IgD-negative memory B cell (primary cell): ENCODE measurements at regions not wholly inside any gene's neighbourhood (a gene's known extent, or its start where the extent isn't known, plus 50 kb on each side); places are given as distances from the start of the nearest gene placed in this dataset.
A peak's percentile ranks its signal among the peaks of the same experiment; 100 is the strongest.

ENCODE experiments used
- H3K27ac Mint-ChIP-seq, 3 donors: one replicate each; pipeline ENCODE4 v1.8.0; 2020 to 2022; ENCODE audit warnings: mild to moderate bottlenecking in 3 of 3, mixed read lengths in 3 of 3, moderate library complexity in 1 of 3
- H3K27me3 Mint-ChIP-seq: one replicate; pipeline ENCODE4 v1.8.0; 2021; ENCODE audit warnings: mixed read lengths
- H3K36me3 Mint-ChIP-seq: one replicate; pipeline ENCODE4 v1.8.0; 2020; ENCODE audit warnings: mild to moderate bottlenecking, mixed read lengths
- H3K4me1 Mint-ChIP-seq, 3 donors: one replicate each; pipeline ENCODE4 v1.8.0; 2020 to 2022; ENCODE audit warnings: mixed read lengths in 3 of 3, mild to moderate bottlenecking in 1 of 3
- H3K4me3 Mint-ChIP-seq, 4 donors: one replicate each; pipeline ENCODE4 v1.8.0; 2020 to 2022; ENCODE audit warnings: mild to moderate bottlenecking in 4 of 4, mixed read lengths in 4 of 4, moderate library complexity in 3 of 4
- H3K9me3 Mint-ChIP-seq, 3 donors: one replicate each; pipeline ENCODE4 v1.8.0; 2020 to 2021; ENCODE audit warnings: mixed read lengths in 3 of 3, mild to moderate bottlenecking in 1 of 3

DNA sequence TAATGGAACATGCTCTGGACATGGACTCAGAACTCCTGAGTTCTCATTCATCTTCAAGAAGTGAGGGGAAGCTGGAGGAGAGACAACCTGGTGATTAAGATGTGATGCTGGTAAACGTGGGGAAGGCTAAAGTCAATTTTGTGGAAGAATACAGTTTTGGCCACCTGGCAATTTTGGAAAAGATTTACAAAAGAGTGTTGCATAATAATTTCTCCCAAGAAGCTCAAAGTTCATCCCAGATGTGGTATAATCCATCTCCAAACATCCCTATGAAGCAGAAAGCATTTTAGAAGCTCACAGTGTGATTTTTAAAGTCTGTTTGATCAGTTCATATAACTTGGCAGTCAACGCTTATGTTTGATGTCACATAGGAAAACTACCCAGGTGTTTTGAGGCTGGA lies 208.7 kb downstream of the LMX1A start:
- Mint-ChIP-seq H3K36me3 (no peaks in the 10 kb centered on the region), H3K27me3 (peaks cover 2% of the 10 kb centered on the region), H3K9me3 (peaks cover 0 to 3% (median 1%) of the 10 kb centered on the region in 3 donors), H3K27ac (no peak overlapping the region), H3K4me3 (no peak overlapping the region), H3K4me1 (peaks cover 0 to 2% (median 0%) of the 10 kb centered on the region in 3 donors)

DNA sequence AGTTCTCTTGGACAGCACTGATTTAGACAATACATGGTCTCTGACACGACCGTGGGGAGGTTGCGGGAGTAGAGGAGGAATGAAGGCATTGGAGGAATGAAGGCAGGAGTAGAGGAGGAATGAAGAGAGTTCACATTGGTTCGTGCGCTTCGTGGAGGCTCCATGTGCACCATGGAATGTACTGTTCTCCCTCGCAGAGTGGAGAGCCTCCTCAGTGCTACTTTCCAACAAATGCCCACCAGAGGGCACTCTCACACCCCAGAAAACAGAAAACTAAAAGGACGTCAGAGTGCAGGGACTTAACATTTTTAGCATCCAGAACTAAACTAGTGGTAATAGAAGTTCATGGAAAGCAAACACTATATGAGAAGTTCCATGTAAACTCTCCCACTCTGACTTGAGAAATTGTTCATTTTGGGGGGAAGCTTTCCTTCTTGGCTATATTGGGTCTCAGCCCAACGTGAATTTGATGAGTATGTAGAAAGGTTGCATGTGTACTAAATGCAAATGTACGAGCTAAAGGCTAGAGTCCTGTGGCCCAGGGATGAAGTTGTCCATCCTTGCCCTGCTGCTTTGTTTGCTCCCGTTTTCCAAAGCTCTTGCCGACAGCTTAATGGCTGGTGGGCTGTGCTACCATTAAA lies 211.6 kb downstream of the LMX1A start:
- Mint-ChIP-seq H3K4me3 (no peak overlapping the region), H3K4me1 (peaks cover 0 to 2% (median 0%) of the 10 kb centered on the region in 3 donors), H3K36me3 (no peaks in the 10 kb centered on the region), H3K9me3 (peaks cover 0 to 3% (median 2%) of the 10 kb centered on the region in 3 donors), H3K27ac (no peak overlapping the region), H3K27me3 (peaks cover 7% of the 10 kb centered on the region)

DNA sequence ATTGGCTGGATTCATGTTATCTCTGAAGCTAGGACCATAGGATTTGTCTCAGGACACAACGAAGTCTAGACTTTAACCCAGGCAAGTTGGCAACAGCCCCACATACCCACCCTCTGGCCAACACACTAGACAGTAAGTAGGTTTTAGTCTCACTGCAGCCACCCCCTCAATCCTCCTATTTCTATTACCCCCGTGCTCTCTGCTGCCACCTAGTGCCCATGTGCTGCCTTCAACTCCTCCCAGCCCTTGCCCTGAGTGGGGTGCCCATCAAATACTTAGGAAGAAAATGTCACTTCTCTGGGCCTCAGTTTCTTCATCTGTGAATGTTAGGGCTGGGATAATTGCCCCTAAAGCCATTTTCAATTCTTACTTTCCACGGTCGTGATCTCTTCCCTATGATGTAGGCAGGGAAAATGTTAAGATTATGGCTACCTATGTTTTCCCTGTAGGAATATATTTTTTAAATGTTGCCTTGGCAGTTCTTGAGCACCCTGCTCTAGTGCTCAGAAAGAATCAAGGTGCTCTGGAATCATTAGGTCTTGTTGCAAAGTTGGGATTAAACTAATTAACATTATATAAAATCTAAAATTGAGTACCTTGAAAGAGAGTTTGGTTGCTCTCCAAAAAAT lies 213.0 kb downstream of the LMX1A start:
- peaks cover 7% of the 10 kb centered on the region for H3K27me3 Mint-ChIP-seq
- no peak overlapping the region for H3K4me3 Mint-ChIP-seq
- peaks cover 0 to 2% (median 0%) of the 10 kb centered on the region in 3 donors for H3K4me1 Mint-ChIP-seq
- peaks cover 0 to 3% (median 2%) of the 10 kb centered on the region in 3 donors for H3K9me3 Mint-ChIP-seq
- no peaks in the 10 kb centered on the region for H3K36me3 Mint-ChIP-seq
- no peak overlapping the region for H3K27ac Mint-ChIP-seq

DNA sequence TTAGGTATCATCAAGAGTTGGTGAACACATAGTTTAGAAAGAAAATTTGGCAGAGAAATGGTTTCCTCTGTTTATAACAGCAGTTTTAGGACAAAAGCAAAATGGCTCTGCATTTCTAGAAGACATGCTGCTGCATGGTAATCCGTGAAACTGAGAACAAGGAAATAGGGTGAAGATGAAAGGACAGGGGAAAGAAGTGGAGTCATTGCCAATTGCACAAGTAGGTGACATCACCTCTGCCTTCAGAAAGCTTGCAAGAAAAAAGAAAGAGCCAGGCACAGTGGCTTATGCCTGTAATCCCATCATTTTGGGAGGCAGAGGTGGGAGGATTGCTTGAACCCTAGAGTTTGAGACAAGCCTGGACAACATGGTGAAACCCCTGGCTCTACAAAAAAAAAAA lies 217.6 kb downstream of the LMX1A start:
- no peak overlapping the region for H3K4me3 Mint-ChIP-seq
- H3K9me3 Mint-ChIP-seq, result peaks cover 0 to 3% (median 1%) of the 10 kb centered on the region in 3 donors
- H3K4me1 Mint-ChIP-seq, result no peaks in the 10 kb centered on the region
- no peak overlapping the region for H3K27ac Mint-ChIP-seq
- H3K27me3 Mint-ChIP-seq, result peaks cover 16% of the 10 kb centered on the region
- no peaks in the 10 kb centered on the region for H3K36me3 Mint-ChIP-seq

DNA sequence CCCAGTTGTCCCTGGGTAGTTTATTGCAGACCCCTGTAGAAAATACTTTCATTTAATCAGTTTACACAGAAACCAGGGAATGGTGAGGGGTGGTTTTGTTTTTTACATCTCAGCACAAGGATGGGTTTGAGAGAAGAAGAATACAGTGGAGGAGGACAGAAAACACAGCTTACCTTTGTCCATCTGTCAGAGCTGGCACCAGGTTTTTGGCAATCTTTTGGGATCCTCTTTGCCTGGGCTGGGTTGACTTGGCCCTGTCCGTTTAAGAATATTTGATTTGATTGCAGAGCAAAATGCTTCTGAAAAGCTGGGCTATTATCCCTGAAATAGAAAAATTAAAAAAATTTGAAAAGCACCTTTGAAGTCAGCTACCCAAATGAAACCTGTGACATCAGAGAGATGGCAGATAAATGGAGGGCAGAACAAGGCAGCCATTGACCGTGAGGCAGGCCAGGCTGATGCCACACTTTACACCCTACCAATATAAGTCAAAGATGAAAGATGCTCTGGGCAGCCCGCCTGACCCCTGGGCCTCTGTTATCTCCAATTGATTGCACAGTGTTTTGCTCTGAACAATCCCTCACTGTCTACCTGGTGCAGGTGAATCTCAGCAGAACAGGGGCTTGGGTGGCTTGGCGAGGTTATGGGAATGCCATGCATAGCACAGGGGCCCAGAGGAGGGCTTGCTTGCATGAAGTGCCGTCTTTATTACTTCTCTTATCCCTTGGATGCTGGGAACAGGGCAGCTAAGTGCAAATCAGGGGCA lies 218.8 kb downstream of the LMX1A start:
- H3K4me3 Mint-ChIP-seq, result no peak overlapping the region
- peaks cover 0 to 3% (median 0%) of the 10 kb centered on the region in 3 donors for H3K9me3 Mint-ChIP-seq
- H3K36me3 Mint-ChIP-seq, result no peaks in the 10 kb centered on the region
- H3K27ac Mint-ChIP-seq, result no peak overlapping the region
- peaks cover 15% of the 10 kb centered on the region for H3K27me3 Mint-ChIP-seq
- H3K4me1 Mint-ChIP-seq, result no peaks in the 10 kb centered on the region

DNA sequence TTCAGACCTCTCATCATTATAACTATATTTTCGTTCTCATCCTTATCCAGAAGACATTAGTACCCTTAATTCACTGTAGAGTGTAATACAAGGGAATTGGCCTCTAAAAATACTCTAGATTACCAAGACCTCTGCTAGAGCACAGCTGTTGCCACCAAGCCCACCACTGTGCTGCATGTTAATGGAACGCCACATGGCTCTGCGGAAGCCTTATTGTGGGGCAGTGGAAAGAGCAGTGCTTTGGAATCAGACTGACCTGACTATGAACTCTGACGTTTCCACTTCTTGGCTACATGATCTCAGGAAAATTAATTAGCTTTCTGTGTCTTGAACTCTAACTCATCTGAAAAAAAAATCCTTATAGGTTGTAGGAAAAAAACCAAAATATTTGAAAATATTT lies 222.1 kb downstream of the LMX1A start:
- Mint-ChIP-seq H3K4me3 (no peak overlapping the region), H3K4me1 (no peaks in the 10 kb centered on the region), H3K27me3 (peaks cover 10% of the 10 kb centered on the region), H3K36me3 (no peaks in the 10 kb centered on the region), H3K27ac (no peak overlapping the region), H3K9me3 (peaks cover 0 to 1% (median 0%) of the 10 kb centered on the region in 3 donors)

DNA sequence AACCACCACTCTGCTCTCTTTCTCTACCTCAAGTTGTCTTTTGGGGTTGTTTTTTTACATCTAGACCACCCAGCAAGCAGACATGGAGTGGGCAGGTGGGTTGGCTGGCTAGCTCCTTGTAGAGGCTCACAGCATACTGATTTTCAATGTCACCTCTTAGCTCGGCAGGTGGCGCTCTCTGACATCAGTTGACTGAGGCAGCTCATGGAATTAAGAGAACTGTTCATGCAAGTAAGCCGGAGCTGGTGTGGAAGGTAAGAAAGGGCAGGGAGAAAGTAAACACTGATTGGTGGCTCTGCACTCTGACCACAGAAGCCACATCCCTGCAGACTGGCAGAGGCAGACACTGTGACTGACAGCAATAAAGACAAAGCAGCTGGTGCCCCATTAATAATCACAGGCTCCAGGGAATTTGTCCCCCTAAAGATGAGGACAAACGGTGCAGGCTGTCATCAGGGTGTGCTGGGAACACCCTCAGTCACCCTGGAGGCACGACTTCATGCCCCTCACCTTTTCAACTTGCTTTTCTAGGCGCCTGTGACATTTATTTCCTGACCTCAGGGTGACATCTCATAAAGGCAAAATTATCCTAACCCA lies 226.8 kb downstream of the LMX1A start:
- Mint-ChIP-seq H3K4me1 (no peaks in the 10 kb centered on the region), H3K27ac (no peak overlapping the region), H3K9me3 (no peaks in the 10 kb centered on the region), H3K36me3 (no peaks in the 10 kb centered on the region), H3K4me3 (no peak overlapping the region), H3K27me3 (peaks cover 4% of the 10 kb centered on the region)

DNA sequence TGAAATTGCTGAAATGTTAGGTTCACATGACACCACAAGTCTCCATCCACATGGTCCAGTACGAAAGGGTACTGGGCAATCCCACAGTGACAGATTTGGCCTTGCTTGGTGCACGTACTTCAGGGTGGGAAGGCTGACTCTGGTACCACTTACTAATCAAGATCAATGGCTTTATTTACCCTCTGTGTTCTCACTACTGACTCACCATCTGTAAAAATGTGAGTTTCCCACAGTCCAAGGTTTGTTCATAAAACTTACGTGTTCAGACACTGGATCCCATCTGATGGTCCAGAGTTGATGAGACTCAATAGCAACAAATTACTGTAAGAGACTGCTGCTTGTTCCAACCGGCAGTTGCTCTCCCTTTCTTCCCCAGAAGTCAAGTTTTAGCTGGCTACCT lies 231.7 kb downstream of the LMX1A start:
- no peaks in the 10 kb centered on the region for H3K36me3 Mint-ChIP-seq
- H3K4me3 Mint-ChIP-seq, result no peak overlapping the region
- peaks cover 8% of the 10 kb centered on the region for H3K27me3 Mint-ChIP-seq

DNA sequence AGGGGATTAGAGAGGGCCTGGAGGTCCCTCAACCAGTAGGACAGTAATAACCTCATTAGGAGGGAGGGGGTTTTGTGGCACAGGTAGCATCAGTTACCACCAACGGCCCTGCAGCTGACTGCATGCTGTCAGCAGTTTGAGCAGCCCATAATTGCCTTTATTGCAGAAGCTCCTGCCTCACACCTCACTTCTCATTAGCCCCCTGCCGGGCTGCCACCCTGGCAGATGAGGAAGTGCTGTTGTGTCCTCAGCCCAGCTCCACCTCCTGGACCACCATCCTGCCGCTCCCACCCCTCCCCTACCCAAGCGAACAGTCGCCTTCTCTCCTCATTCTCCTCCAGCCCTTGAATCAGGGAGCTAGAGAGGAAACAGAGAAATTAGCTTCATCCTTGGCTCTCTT lies 237.4 kb downstream of the LMX1A start:
- Mint-ChIP-seq H3K27me3 (peaks cover 19% of the 10 kb centered on the region), H3K36me3 (no peaks in the 10 kb centered on the region), H3K4me3 (no peak overlapping the region), H3K27ac (no peak overlapping the region), H3K9me3 (no peaks in the 10 kb centered on the region), H3K4me1 (no peaks in the 10 kb centered on the region)

More for the DNA sequence above, 231.7 kb downstream of the LMX1A start:
- Mint-ChIP-seq H3K9me3 (no peaks in the 10 kb centered on the region), H3K4me1 (no peaks in the 10 kb centered on the region), H3K27ac (no peak overlapping the region)

DNA sequence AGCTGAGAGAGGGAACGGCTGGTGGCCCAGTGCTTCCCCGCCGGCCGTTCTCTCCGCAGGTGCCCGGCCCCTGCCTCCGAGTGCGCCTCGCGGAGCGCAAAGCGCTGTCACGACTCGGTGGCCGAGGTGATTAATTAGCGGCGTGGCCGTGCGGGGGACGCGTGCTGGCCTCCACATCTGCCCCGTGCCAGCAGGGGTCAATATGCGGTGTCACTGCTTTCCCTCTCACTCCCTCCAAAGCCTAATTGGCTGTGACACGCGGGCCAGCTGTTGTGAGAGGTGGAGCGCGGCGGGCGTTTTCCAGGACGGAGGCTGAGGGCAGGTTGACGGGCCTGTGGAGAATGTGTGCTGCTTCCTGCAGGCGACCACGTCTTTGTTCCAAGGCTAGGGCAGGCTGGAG lies 239.0 kb downstream of the LMX1A start:
- H3K9me3 Mint-ChIP-seq, result no peaks in the 10 kb centered on the region
- no peak overlapping the region for H3K27ac Mint-ChIP-seq
- H3K27me3 Mint-ChIP-seq, result peaks cover 19% of the 10 kb centered on the region
- H3K36me3 Mint-ChIP-seq, result no peaks in the 10 kb centered on the region
- H3K4me1 Mint-ChIP-seq, result no peaks in the 10 kb centered on the region
- no peak overlapping the region for H3K4me3 Mint-ChIP-seq

DNA sequence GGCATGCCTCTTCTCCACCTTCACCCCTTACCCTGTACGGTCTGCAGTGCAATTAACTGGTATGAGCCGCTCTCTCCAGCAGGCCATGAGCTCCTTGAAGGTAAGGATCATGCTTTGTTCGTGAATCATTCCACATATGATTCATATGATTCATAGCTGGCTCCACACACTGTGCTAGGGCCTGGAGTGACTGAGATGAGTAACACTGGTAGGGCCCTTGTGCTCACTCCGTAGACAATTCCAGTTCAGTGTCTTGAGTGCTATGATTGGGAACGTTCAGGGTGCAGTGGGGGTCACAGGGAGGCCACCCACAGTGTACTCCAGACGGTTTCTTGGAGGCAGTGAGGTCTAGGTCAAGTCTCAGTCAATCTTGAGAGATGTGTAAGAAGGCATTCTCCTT lies 239.8 kb downstream of the LMX1A start:
- Mint-ChIP-seq H3K27me3 (peaks cover 19% of the 10 kb centered on the region), H3K27ac (no peak overlapping the region), H3K4me1 (no peaks in the 10 kb centered on the region), H3K4me3 (no peak overlapping the region), H3K9me3 (no peaks in the 10 kb centered on the region), H3K36me3 (no peaks in the 10 kb centered on the region)

DNA sequence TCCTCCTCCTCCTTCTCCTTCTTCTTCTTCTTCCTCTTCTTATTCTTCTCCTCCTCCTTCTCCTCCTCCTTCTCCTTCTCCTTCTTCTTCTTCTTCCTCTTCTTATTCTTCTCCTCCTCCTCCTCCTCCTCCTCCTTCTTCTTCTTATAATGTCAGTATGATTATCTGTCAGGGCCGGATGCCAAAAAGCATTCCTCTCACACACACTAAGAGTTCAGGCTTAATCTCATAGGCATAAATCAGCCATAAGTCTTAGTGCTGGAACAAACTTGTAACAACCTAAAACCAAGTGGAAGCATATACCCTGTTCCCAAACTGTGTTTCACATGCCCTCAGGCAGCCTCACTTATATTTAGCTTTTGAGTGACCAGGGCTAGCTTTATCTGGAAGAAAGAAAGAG lies 240.3 kb downstream of the LMX1A start:
- Mint-ChIP-seq H3K9me3 (no peaks in the 10 kb centered on the region), H3K4me3 (no peak overlapping the region), H3K27me3 (peaks cover 19% of the 10 kb centered on the region), H3K4me1 (no peaks in the 10 kb centered on the region), H3K36me3 (no peaks in the 10 kb centered on the region), H3K27ac (no peak overlapping the region)

DNA sequence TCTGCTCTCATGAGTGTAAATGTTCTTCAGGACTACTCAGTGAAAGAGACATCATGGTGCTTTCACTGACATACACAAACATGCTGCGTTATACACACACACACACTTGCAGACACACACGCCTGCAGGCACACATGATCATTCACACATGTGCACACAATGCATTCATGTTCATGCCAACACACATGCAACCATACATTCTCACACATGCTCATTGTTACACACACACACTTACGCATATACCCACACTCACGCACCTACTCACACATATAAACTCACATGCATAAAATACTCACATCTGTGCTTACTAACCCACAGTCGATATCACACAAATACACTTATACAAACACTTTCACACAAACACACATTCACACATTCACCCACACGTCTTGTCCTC lies 241.6 kb downstream of the LMX1A start:
- no peak overlapping the region for H3K27ac Mint-ChIP-seq
- no peak overlapping the region for H3K4me3 Mint-ChIP-seq
- H3K36me3 Mint-ChIP-seq, result no peaks in the 10 kb centered on the region
- no peaks in the 10 kb centered on the region for H3K9me3 Mint-ChIP-seq
- H3K4me1 Mint-ChIP-seq, result no peaks in the 10 kb centered on the region
- peaks cover 15% of the 10 kb centered on the region for H3K27me3 Mint-ChIP-seq

DNA sequence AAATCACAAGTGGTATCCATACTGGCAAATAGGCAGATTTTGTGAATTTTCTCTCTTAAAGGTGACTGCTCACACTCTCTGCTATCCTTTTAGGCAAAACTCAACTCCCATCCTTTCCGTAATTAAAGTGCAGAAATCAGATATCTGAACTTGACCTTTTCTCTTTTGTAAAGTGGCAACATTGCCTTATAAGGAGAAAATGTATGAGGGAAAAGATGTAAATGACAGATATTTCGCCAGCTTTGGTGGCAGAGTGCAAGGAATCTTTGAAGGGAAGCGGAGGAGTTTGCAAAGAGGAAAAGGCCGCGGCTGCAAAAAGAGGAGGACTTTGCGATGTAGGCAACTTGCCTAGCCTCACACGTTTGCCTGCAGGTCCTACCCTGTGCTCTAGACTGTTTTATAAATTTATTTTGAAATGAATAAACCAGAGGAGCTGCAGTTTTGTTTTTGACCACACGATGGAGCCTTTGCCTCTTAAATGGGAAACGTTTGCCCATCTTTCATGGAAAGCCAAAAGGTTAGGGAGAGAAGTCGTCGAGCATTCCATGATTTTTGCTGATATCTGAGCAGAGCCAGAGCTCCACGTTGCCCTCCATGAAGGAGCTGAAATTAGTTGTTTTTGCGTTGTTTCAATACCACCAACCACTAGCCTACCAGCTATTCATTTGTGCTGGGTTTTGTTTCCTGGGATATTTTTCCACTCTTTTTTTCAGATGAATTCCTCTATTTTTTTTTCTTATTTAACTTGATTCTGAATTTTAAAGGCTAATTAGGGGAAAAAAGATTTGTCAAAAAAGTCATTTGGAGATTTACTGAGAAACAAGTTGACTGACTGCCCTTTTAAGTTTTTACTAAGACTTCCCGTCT lies 242.3 kb downstream of the LMX1A start:
- Mint-ChIP-seq H3K4me3 (no peak overlapping the region), H3K27ac (peak overlapping the region in 1 of 3 donors; percentile 14), H3K4me1 (no peaks in the 10 kb centered on the region), H3K9me3 (no peaks in the 10 kb centered on the region), H3K27me3 (peaks cover 13% of the 10 kb centered on the region), H3K36me3 (no peaks in the 10 kb centered on the region)
